Neuronal stem cell (in vitro differentiated cells): ENCODE measurements at regions not wholly inside any gene's neighbourhood (a gene's known extent, or its start where the extent isn't known, plus 50 kb on each side); places are given as distances from the start of the nearest gene placed in this dataset.

ENCODE experiments used
- DNase-seq: peaks from one replicate; pipeline ENCODE4 v3.0.0-alpha.2; 2013; ENCODE audit warnings: low spot score
- H2AFZ ChIP-seq: one replicate; pipeline ENCODE4 v1.6.1; 2013; ENCODE audit warnings: mild to moderate bottlenecking, low read length, inconsistent platforms
- H2AK5ac ChIP-seq: 2 replicates; pipeline ENCODE4 v1.6.1; 2013; ENCODE audit warnings: low read depth, mild to moderate bottlenecking, inconsistent platforms, low read length, moderate library complexity, mixed read lengths
- H2BK120ac ChIP-seq: 2 replicates; pipeline ENCODE4 v1.6.1; 2013; ENCODE audit warnings: low read depth, mild to moderate bottlenecking, inconsistent platforms, low read length, moderate library complexity, mixed read lengths
- H2BK12ac ChIP-seq: one replicate; pipeline ENCODE4 v1.6.1; 2013; ENCODE audit warnings: low read length, inconsistent platforms
- H2BK15ac ChIP-seq: 2 replicates; pipeline ENCODE4 v1.6.1; 2013; ENCODE audit warnings: mild to moderate bottlenecking, low read length, inconsistent platforms, mixed read lengths
- H2BK5ac ChIP-seq: one replicate; pipeline ENCODE4 v1.6.1; 2013; ENCODE audit warnings: inconsistent platforms, mild to moderate bottlenecking, low read length, moderate library complexity
- H3K14ac ChIP-seq: one replicate; pipeline ENCODE4 v1.6.1; 2013; ENCODE audit warnings: low read length, inconsistent platforms
- H3K18ac ChIP-seq: 2 replicates; pipeline ENCODE4 v1.6.1; 2013; ENCODE audit warnings: low read length, inconsistent platforms
- H3K23ac ChIP-seq: 2 replicates; pipeline ENCODE4 v1.6.1; 2013; ENCODE audit warnings: low read depth, mild to moderate bottlenecking, mixed read lengths, low read length, inconsistent platforms; ENCODE audit not compliant: poor library complexity
- H3K27ac ChIP-seq: replicated peaks from 3 replicates; pipeline ENCODE4 v1.5.1; 2013; ENCODE audit warnings: low read length, inconsistent platforms
- H3K27me3 ChIP-seq, 3 experiments: 2 replicates each; pipeline ENCODE4 v1.6.1; 2013; ENCODE audit warnings: low read length in 3 of 3, mild to moderate bottlenecking in 2 of 3, inconsistent platforms in 1 of 3, low read depth in 1 of 3, mixed read lengths in 1 of 3, moderate library complexity in 1 of 3; ENCODE audit not compliant: control insufficient read depth in 3 of 3, insufficient read depth in 3 of 3
- H3K36me3 ChIP-seq, 2 donors: replicated peaks in 1 of 2; 2 replicates each; pipeline ENCODE4 v1.6.1; 2013; ENCODE audit warnings: low read length in 2 of 2; ENCODE audit not compliant: control insufficient read depth in 2 of 2, insufficient read depth in 2 of 2
- H3K4ac ChIP-seq: 2 replicates; pipeline ENCODE4 v1.6.1; 2013; ENCODE audit warnings: inconsistent platforms, mild to moderate bottlenecking, low read length, moderate library complexity
- H3K4me1 ChIP-seq, 2 donors: 1 replicate in 1 of 2; 2 replicates in 1 of 2; pipeline ENCODE4 v1.6.1; 2013; ENCODE audit warnings: low read length in 2 of 2, low read depth in 1 of 2; ENCODE audit not compliant: control insufficient read depth in 2 of 2, insufficient read depth in 1 of 2
- H3K4me2 ChIP-seq: one replicate; pipeline ENCODE4 v1.6.1; 2013; ENCODE audit warnings: mild to moderate bottlenecking, low read length, inconsistent platforms; ENCODE audit not compliant: insufficient read depth, poor library complexity, severe bottlenecking
- H3K4me3 ChIP-seq, 2 donors: 2 replicates each; pipeline ENCODE4 v1.5.1; 2013; ENCODE audit warnings: low read length in 2 of 2, mild to moderate bottlenecking in 2 of 2, inconsistent platforms in 1 of 2, moderate library complexity in 1 of 2
- H3K79me1 ChIP-seq: one replicate; pipeline ENCODE4 v1.6.1; 2013; ENCODE audit warnings: low read depth, mild to moderate bottlenecking, inconsistent platforms, low read length, moderate library complexity
- H3K9ac ChIP-seq: one replicate; pipeline ENCODE4 v1.6.1; 2013; ENCODE audit warnings: mild to moderate bottlenecking, low read depth, low read length, inconsistent platforms; ENCODE audit not compliant: poor library complexity
- H3K9me3 ChIP-seq, 2 donors: replicated peaks in 1 of 2; 2 replicates each; pipeline versions ENCODE3 to v1.6.1; 2013; ENCODE audit warnings: low read length in 2 of 2, mild to moderate bottlenecking in 2 of 2, inconsistent platforms in 1 of 2, low read depth in 1 of 2, mixed read lengths in 1 of 2, moderate library complexity in 1 of 2; ENCODE audit not compliant: control insufficient read depth in 2 of 2, insufficient read depth in 1 of 2
- H4K8ac ChIP-seq: one replicate; pipeline ENCODE4 v1.6.1; 2013; ENCODE audit warnings: low read depth, mild to moderate bottlenecking, inconsistent platforms, low read length, moderate library complexity
- H4K91ac ChIP-seq: one replicate; pipeline ENCODE4 v1.6.1; 2013; ENCODE audit warnings: low read length, low read depth, mild to moderate bottlenecking, inconsistent platforms; ENCODE audit not compliant: poor library complexity
- WGBS, 2 donors: extraction: QIAGEN DNeasy Blood & Tissue Kit; methylation state at CpG; one replicate each; pipeline ENCODE4 v1.1.7; 2013; ENCODE audit warnings: missing lambda C conversion rate in 2 of 2, mixed read lengths in 1 of 2; ENCODE audit not compliant: insufficient read length in 2 of 2, insufficient replicate concordance in 1 of 2; ENCODE audit errors: extremely low coverage in 2 of 2; 5-methylcytosine and 5-hydroxymethylcytosine counted together

GRCh38 chr2:57899898-57900297 is 146.7 kb upstream of the VRK2 start:
- Histone ChIP-seq H3K23ac (no peak overlapping the region), H3K4me3 (no peak overlapping the region), H3K9me3 (no peaks in the 10 kb centered on the region), H2AFZ (no peak overlapping the region), H2AK5ac (no peak overlapping the region), H3K36me3 (no peaks in the 10 kb centered on the region), H3K4me1 (no peaks in the 10 kb centered on the region), H3K4ac (no peak overlapping the region), H2BK5ac (no peak overlapping the region), H3K14ac (no peak overlapping the region), H3K9ac (no peak overlapping the region), H2BK12ac (no peak overlapping the region), H2BK15ac (no peak overlapping the region), H2BK120ac (no peak overlapping the region), H4K8ac (no peak overlapping the region), H4K91ac (no peak overlapping the region), H3K27ac (no peak overlapping the region), H3K18ac (no peak overlapping the region), H3K79me1 (no peaks in the 10 kb centered on the region), H3K4me2 (no peak overlapping the region), H3K27me3 (no peaks in the 10 kb centered on the region)
- WGBS, 2 donors: no CpG with 5 or more reads among the region's 1 CpG
- no peak for DNase-seq

- Histone ChIP-seq H3K79me1 (no peaks in the 10 kb centered on the region), H3K27me3 (no peaks in the 10 kb centered on the region), H3K36me3 (no peaks in the 10 kb centered on the region), H3K27ac (no peak overlapping the region), H3K4ac (no peak overlapping the region), H3K23ac (no peak overlapping the region), H3K18ac (no peak overlapping the region), H3K4me3 (no peak overlapping the region), H2BK15ac (no peak overlapping the region), H3K9me3 (no peaks in the 10 kb centered on the region), H2BK12ac (no peak overlapping the region), H3K9ac (no peak overlapping the region), H4K91ac (no peak overlapping the region), H2BK120ac (no peak overlapping the region), H4K8ac (no peak overlapping the region), H3K4me2 (no peak overlapping the region), H3K4me1 (no peaks in the 10 kb centered on the region), H2AFZ (no peak overlapping the region), H2AK5ac (no peak overlapping the region), H3K14ac (no peak overlapping the region), H2BK5ac (no peak overlapping the region)
- DNase-seq: no peak
- no CpG with 5 or more reads among the region's 6 CpGs for WGBS, 2 donors
Observed at GRCh38 chr2:57902578-57902977, 144.0 kb upstream of the VRK2 start.

- no peak overlapping the region for H2BK5ac ChIP-seq
- no peak overlapping the region for H3K14ac ChIP-seq
- no peak overlapping the region for H3K4me2 ChIP-seq
- H3K4me1 ChIP-seq: no peaks in the 10 kb centered on the region
- no peak overlapping the region for H3K4me3 ChIP-seq
- H3K79me1 ChIP-seq: no peaks in the 10 kb centered on the region
- no peak overlapping the region for H3K9ac ChIP-seq
- no peak overlapping the region for H2AK5ac ChIP-seq
- no peak overlapping the region for H2BK15ac ChIP-seq
- H2BK12ac ChIP-seq: no peak overlapping the region
- H3K9me3 ChIP-seq: no peaks in the 10 kb centered on the region
- no peak overlapping the region for H3K18ac ChIP-seq
- H3K27ac ChIP-seq: no peak overlapping the region
- H3K36me3 ChIP-seq: no peaks in the 10 kb centered on the region
- no CpG with 5 or more reads among the region's 5 CpGs for WGBS, 2 donors
- H4K8ac ChIP-seq: no peak overlapping the region
- no peak overlapping the region for H2AFZ ChIP-seq
- no peak overlapping the region for H3K23ac ChIP-seq
- H3K27me3 ChIP-seq: no peaks in the 10 kb centered on the region
- no peak overlapping the region for H2BK120ac ChIP-seq
- H3K4ac ChIP-seq: no peak overlapping the region
- DNase-seq: peak; percentile 44
- H4K91ac ChIP-seq: no peak overlapping the region
Observed at GRCh38 chr2:57906152-57906732, 140.4 kb upstream of the VRK2 start.

GRCh38 chr2:57907411-57907810 is 139.2 kb upstream of the VRK2 start:
- no peak overlapping the region for H2AK5ac ChIP-seq
- H3K14ac ChIP-seq: no peak overlapping the region
- no peak overlapping the region for H2BK120ac ChIP-seq
- no peak overlapping the region for H2BK5ac ChIP-seq
- no peak overlapping the region for H3K4me3 ChIP-seq
- H3K27ac ChIP-seq: no peak overlapping the region
- no peak overlapping the region for H2AFZ ChIP-seq
- no peak overlapping the region for H2BK12ac ChIP-seq
- no peak overlapping the region for H3K4ac ChIP-seq
- no peaks in the 10 kb centered on the region for H3K9me3 ChIP-seq
- H3K4me1 ChIP-seq: no peaks in the 10 kb centered on the region
- H3K36me3 ChIP-seq: no peaks in the 10 kb centered on the region
- H3K23ac ChIP-seq: no peak overlapping the region
- H3K18ac ChIP-seq: no peak overlapping the region
- no peak overlapping the region for H3K9ac ChIP-seq
- no peak overlapping the region for H2BK15ac ChIP-seq
- H3K4me2 ChIP-seq: no peak overlapping the region
- H3K79me1 ChIP-seq: no peaks in the 10 kb centered on the region
- H4K91ac ChIP-seq: no peak overlapping the region
- 100% methylated on average over 1 of the region's 1 CpG; no CpG with 5 or more reads in 1 of the 2 donors for WGBS, 2 donors
- no peak for DNase-seq
- no peak overlapping the region for H4K8ac ChIP-seq
- no peaks in the 10 kb centered on the region for H3K27me3 ChIP-seq
